Erythroblast (primary cell): ENCODE measurements at regions not wholly inside any gene's neighbourhood (a gene's known extent, or its start where the extent isn't known, plus 50 kb on each side); places are given as distances from the start of the nearest gene placed in this dataset.

ENCODE experiments used
- GATA1 ChIP-seq: IDR thresholded peaks from 2 replicates; pipeline ENCODE4 v1.6.1; 2011; ENCODE audit warnings: low read depth, mild to moderate bottlenecking, control low read depth, low read length, moderate library complexity
- POLR2A ChIP-seq: IDR thresholded peaks from 2 replicates; pipeline ENCODE4 v1.6.1; 2011; ENCODE audit warnings: mild to moderate bottlenecking, low read length

- no peak for TF ChIP-seq POLR2A
- no peak for TF ChIP-seq GATA1
These were observed 90.0 kb downstream of the HMX1 start for GRCh38 chr4:8781641-8782040.
